ENCODE measurements at regions not wholly inside any gene's neighbourhood (a gene's known extent, or its start where the extent isn't known, plus 50 kb on each side); places are given as distances from the start of the nearest gene placed in this dataset.
"Not testable (repeated sequence)": the region's sequence is repeated elsewhere in the genome, so short reads cannot be mapped to it uniquely, and the experiment has no call there.

- ChIA-PET POLR2A (no interaction called here), CTCF (no interaction called here)
Observed at GRCh38 chr10:65556006-65556405, 1369.8 kb upstream of the LRRTM3 start.

- POLR2A ChIA-PET: no interaction called here
Observed at GRCh38 chr10:65559369-65559768, 1366.5 kb upstream of the LRRTM3 start.

GRCh38 chr10:65565246-65565645 lies 1360.6 kb upstream of the LRRTM3 start:
- CTCF ChIA-PET: no interaction called here
- POLR2A ChIA-PET: no interaction called here

More at GRCh38 chr10:65559369-65559768, 1366.5 kb upstream of the LRRTM3 start:
- CTCF ChIA-PET: no interaction called here

DNA sequence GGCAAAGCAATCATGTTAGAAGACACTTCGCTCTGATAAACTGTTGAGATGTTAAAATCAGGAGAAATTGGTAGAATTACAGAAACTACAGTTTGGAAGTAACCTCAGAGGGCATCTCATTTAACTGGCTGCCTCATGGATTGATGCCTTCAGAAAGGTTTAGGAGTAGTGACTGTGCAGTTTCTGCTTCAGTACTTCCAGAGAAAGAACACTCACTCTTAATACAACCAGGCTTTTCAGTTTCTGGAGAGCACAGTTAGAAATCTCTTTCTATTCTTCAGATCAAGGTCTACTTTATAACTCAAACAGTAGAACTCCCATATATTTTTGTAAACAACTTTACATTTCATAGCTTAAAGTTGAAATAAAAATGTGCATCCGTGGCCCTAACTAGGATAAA lies 1358.9 kb upstream of the LRRTM3 start:
- POLR2A ChIA-PET: no interaction called here
- CTCF ChIA-PET: no interaction called here

DNA sequence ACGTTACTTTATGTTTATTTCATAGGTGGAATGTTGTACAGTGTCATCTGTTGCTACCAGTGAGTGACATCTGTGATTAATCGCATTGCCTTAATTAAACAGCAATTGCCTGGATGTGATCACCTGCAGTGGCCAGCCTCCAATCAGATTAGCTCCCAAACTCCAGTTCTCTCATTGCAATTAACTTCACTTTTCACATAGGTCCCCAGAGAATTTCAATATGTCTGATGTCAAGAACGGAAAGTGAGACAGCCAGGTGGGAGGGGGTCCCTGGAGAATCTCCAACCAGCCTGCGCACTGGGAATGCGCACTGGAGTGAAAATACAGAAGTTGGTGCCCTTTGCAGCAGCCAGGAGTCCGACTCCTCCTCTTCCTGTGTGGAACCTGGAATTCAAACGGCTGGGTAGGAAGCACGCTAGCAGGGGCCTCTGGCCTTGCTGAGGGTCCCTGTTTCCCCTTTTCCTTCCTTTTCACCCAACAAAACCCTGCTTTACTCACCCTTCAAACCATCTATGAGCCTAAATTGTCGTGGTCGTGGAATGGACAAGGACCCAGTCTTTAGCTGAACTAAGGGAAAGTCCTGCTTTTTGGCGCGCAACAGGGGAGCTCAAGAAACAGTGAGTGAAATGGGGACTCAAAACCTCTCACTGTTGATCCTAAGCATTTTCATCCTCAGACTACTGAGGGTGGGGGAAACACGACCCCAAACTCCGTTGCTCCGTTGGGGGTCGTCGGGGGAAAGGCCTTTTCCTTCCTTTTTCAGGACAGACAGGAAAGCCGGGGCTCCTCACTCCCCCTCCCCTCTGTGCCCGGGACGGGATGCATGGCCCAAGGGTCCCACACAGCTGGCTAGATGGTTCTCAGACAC lies 1355.5 kb upstream of the LRRTM3 start:
- ChIA-PET POLR2A (no interaction called here), CTCF (no interaction called here)

DNA sequence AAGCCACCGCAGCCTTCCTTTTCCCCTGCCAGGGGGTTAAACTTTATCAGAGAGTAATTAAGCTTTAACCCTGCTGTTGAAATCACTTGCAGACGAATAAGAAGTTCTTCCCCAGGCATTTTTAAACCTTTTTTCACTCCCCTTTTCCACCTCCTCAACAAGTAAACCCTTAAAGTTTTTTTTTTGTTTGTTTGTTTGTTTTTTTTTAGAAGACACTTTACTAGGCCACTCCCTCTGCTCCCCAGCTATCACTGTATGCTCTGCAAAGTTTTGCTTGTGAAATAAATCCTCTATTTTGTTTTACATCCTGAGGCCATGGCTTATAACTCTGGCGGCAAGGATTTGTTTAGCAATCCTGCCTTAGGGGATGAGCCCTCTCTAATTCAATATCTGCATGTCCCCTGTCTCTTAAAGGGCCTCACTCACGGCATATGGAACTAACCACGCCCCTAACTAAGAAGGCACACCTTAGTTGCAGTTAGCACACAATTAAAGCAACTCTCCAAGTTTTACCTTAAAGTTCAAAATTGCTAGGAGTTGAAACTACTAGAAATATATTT lies 1354.7 kb upstream of the LRRTM3 start:
- ChIA-PET CTCF (no interaction called here), POLR2A (no interaction called here)

GRCh38 chr10:65581426-65582026 lies 1344.3 kb upstream of the LRRTM3 start:
- POLR2A ChIA-PET: no interaction called here
- CTCF ChIA-PET: no interaction called here

- CTCF ChIA-PET: no interaction called here
- POLR2A ChIA-PET: no interaction called here
Observed at GRCh38 chr10:65602182-65602865, 1323.5 kb upstream of the LRRTM3 start.

GRCh38 chr10:65611592-65611991 lies 1314.2 kb upstream of the LRRTM3 start:
- CTCF ChIA-PET: no interaction called here

GRCh38 chr10:65614956-65615565 lies 1310.8 kb upstream of the LRRTM3 start:
- POLR2A ChIA-PET: no interaction called here
- CTCF ChIA-PET: no interaction called here

More at GRCh38 chr10:65611592-65611991, 1314.2 kb upstream of the LRRTM3 start:
- POLR2A ChIA-PET: no interaction called here

DNA sequence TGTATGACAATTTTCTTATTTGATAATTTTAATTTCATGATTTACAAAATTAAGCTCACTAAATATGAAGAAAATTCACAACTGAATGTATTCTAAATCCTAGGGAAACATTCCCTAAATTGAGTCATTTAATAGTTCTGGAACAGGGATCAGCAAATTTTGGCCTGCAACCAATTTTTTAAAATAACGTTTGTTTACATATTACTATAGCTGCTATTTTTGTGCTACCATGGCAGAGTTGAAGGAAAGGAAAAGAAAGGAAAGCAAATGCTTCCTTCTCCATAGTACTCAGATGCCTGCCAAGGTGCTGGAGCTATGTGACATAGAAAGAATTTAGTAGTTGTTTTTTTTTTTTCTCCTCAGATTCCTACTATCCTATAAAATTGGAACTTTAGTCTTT lies 1307.7 kb upstream of the LRRTM3 start:
- ChIA-PET POLR2A (no interaction called here), CTCF (no interaction called here)

DNA sequence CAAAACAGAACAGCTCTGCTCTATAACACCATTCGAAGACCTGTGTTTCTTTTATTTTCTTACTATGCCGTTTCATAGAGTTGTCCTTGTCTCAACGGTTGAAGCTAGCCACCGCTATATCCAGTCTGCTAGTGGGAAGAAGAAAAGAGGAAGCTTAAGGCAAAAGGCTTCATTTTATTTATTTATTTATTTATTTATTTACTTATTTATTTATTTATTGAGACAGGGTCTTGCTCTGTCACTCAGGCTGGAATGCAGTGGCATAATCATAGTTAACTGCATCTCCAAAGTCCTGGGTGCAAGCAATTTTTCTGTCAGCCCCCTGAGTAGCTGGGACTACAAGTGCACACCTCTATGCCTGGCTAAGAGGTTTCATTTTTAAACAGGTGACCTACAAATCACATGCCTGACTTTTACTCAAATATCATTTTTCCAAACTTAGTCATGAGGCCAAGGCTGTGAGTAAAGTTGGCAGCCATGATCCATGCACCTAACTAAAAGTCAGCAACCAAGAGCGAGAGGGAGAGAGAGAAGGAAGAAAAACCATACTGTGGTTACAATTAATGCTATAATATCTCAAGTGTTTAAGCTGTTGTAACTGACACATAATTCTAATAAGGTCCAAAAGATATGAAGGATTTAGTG lies 1305.3 kb upstream of the LRRTM3 start:
- CTCF ChIA-PET: no interaction called here

GRCh38 chr10:65622608-65623007 lies 1303.2 kb upstream of the LRRTM3 start:
- ChIA-PET CTCF (no interaction called here), POLR2A (no interaction called here)

More for the DNA sequence above, 1305.3 kb upstream of the LRRTM3 start:
- POLR2A ChIA-PET: no interaction called here

GRCh38 chr10:65628493-65629139 lies 1297.2 kb upstream of the LRRTM3 start:
- ChIA-PET POLR2A (no interaction called here), CTCF (no interaction called here)

- POLR2A ChIA-PET: no interaction called here
- CTCF ChIA-PET: no interaction called here
Observed at GRCh38 chr10:65660006-65660405, 1265.8 kb upstream of the LRRTM3 start.

GRCh38 chr10:65670087-65670486 lies 1255.7 kb upstream of the LRRTM3 start:
- POLR2A ChIA-PET: no interaction called here
- CTCF ChIA-PET: no interaction called here

- POLR2A ChIA-PET, CTCF ChIA-PET: not testable (repeated sequence)
Observed at GRCh38 chr10:65670596-65670995, 1255.2 kb upstream of the LRRTM3 start.

GRCh38 chr10:65675236-65675635 lies 1250.6 kb upstream of the LRRTM3 start:
- CTCF ChIA-PET: no interaction called here
- POLR2A ChIA-PET: no interaction called here

DNA sequence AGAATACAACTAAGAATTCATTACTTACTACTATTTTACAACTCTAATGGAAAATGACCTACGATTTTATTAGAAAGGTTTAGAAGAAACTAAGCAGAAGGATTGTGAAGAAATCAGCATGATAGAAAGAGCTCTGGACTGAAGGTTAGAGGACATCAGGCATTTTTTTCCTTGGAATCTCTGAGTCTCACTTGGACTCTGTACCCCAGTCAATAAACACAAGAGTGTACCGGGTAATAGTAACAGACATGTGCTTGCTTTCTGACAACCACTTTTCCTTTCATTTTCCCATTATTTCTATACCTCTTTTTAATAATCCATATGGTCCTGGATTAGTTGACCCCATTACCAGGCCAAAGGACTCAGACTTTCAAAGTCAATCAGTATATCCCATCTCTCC lies 1240.9 kb upstream of the LRRTM3 start:
- POLR2A ChIA-PET: no interaction called here
- CTCF ChIA-PET: no interaction called here
